ENCODE measurements at regions not wholly inside any gene's neighbourhood (a gene's known extent, or its start where the extent isn't known, plus 50 kb on each side); places are given as distances from the start of the nearest gene placed in this dataset.

DNA sequence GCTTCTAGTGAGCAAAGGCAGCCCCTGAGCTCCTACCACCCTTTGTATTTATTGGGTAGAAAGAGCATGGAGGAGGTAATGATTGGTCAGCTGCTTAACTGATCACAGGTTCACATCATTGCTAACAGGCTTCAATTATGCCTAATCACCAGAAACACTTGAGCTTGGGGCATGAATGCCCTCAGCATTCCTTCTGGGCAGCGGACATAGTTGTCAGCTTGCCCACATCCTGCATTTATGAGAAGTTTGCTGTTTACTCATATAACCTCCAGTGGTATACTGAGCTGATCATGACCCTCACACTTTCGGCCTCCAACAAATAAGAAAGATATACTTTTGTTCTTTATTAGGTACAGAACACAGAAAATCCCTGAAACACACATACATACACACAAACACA lies 140.3 kb upstream of the ODAD2 start:
- ChIA-PET POLR2A (no interaction called here), CTCF (interaction anchor here (0.6 kb wide), 1 partner anchor 184 kb away, joined by 3 read pairs; no protein-coding TSS in a partner anchor)
- Histone ChIP-seq H3K4me1 (ENCODE audit: control insufficient read depth, insufficient read depth, low read length) (no peaks in the 10 kb centered on the region), H3K27ac (ENCODE audit: extremely low read depth, low read depth, low read length) (no peak overlapping the region), H3K36me3 (ENCODE audit: control insufficient read depth in 2 of 2, insufficient read depth in 1 of 2, low read length in 2 of 2) (no peaks in the 10 kb centered on the region), H3K9me3 (ENCODE audit: control insufficient read depth, insufficient read depth, low read depth, low read length) (no peaks in the 10 kb centered on the region), H3K4me3 (ENCODE audit: low read depth, low read length) (no peak overlapping the region)
- no peak for TF ChIP-seq KLF10 (tag by site-specific recombination; IDR thresholded peaks at IDR 0.05)
- TF ChIP-seq WT1 (tag by site-specific recombination; IDR thresholded peaks at IDR 0.05) = no peak
- TF ChIP-seq, protein P1, sequence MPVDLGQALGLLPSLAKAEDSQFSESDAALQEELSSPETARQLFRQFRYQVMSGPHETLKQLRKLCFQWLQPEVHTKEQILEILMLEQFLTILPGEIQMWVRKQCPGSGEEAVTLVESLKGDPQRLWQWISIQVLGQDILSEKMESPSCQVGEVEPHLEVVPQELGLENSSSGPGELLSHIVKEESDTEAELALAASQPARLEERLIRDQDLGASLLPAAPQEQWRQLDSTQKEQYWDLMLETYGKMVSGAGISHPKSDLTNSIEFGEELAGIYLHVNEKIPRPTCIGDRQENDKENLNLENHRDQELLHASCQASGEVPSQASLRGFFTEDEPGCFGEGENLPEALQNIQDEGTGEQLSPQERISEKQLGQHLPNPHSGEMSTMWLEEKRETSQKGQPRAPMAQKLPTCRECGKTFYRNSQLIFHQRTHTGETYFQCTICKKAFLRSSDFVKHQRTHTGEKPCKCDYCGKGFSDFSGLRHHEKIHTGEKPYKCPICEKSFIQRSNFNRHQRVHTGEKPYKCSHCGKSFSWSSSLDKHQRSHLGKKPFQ (tag by site-specific recombination; IDR thresholded peaks at IDR 0.05) = no peak
- TF ChIP-seq ZBTB21 (tag by site-specific recombination; IDR thresholded peaks at IDR 0.05) = no peak
- no peak for TF ChIP-seq ZNF266 (tag by site-specific recombination; IDR thresholded peaks at IDR 0.05; ENCODE audit: low read depth)
- no peak for TF ChIP-seq ZNF324 (tag by site-specific recombination; IDR thresholded peaks at IDR 0.05)
- no peak for TF ChIP-seq ZFP37 (tag by site-specific recombination; IDR thresholded peaks at IDR 0.05)
- TF ChIP-seq, protein P2, sequence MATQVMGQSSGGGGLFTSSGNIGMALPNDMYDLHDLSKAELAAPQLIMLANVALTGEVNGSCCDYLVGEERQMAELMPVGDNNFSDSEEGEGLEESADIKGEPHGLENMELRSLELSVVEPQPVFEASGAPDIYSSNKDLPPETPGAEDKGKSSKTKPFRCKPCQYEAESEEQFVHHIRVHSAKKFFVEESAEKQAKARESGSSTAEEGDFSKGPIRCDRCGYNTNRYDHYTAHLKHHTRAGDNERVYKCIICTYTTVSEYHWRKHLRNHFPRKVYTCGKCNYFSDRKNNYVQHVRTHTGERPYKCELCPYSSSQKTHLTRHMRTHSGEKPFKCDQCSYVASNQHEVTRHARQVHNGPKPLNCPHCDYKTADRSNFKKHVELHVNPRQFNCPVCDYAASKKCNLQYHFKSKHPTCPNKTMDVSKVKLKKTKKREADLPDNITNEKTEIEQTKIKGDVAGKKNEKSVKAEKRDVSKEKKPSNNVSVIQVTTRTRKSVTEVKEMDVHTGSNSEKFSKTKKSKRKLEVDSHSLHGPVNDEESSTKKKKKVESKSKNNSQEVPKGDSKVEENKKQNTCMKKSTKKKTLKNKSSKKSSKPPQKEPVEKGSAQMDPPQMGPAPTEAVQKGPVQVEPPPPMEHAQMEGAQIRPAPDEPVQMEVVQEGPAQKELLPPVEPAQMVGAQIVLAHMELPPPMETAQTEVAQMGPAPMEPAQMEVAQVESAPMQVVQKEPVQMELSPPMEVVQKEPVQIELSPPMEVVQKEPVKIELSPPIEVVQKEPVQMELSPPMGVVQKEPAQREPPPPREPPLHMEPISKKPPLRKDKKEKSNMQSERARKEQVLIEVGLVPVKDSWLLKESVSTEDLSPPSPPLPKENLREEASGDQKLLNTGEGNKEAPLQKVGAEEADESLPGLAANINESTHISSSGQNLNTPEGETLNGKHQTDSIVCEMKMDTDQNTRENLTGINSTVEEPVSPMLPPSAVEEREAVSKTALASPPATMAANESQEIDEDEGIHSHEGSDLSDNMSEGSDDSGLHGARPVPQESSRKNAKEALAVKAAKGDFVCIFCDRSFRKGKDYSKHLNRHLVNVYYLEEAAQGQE (tag by site-specific recombination; IDR thresholded peaks at IDR 0.05) = no peak
- TF ChIP-seq TRIM28 (IDR thresholded peaks at IDR 0.05; ENCODE audit: borderline replicate concordance, low read length) = no peak
- TF ChIP-seq TCF7L2 (IDR thresholded peaks at IDR 0.05; ENCODE audit: borderline replicate concordance, low read depth, low read length) = no peak
- TF ChIP-seq ZNF629 (tag by site-specific recombination; IDR thresholded peaks at IDR 0.05) = no peak
- no peak for TF ChIP-seq ZNF777 (tag by site-specific recombination; IDR thresholded peaks at IDR 0.05; ENCODE audit: borderline replicate concordance)
- no peak for TF ChIP-seq KLF9 (tag by site-specific recombination; IDR thresholded peaks at IDR 0.05; ENCODE audit: low read depth)
- TF ChIP-seq ZBTB17 (tag by site-specific recombination; IDR thresholded peaks at IDR 0.05) = no peak

DNA sequence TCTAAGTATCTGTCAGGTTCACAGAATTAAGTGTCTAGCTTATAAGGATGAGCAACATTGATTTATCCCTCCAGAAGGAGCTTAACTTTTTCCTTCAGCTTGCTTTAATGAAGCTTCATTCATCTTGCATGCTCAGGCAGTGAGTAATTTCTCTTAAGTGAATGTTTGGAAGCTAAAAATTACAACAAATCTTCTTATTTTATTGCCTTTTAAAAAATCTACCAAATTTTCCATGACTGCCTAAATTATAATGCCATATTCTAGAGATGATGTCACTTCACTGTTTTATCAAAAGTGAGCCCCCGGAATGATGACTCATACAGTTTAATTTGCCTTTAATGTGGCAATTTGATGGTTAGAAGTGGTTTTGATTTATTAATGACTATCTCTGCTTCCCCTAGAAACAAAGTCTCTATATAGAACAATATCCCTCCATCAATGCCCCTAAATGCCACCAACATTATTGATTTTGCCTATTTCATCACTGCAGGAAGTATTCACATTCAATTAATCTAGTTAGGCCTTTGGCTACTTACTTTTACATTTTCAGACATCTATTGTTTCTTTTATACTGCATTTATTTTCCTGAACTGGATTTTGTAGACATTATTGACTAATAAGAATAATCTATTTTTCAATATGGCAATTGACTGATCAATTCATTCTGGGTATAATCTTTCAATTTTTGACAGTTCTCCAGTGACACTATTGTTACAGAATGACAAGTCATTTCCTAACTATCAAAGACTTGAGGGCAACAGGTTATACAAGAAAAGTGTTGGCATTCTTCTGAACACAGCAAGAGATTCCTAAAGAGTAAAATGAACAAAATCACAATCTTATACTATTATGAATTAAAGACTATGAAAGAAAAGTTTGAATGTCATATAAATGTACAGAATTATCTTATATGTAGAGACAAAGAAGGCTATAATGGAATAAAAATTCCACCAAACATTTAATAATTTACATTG lies 139.3 kb upstream of the ODAD2 start:
- H3K36me3 ChIP-seq (ENCODE audit: control insufficient read depth in 2 of 2, insufficient read depth in 1 of 2, low read length in 2 of 2) = no peaks in the 10 kb centered on the region
- no peaks in the 10 kb centered on the region for H3K4me1 ChIP-seq (ENCODE audit: control insufficient read depth, insufficient read depth, low read length)
- H3K4me3 ChIP-seq (ENCODE audit: low read depth, low read length) = no peak overlapping the region
- no peak for TF ChIP-seq REPIN1 (tag by site-specific recombination; IDR thresholded peaks at IDR 0.05; ENCODE audit: low read depth)
- TF ChIP-seq, protein P3, sequence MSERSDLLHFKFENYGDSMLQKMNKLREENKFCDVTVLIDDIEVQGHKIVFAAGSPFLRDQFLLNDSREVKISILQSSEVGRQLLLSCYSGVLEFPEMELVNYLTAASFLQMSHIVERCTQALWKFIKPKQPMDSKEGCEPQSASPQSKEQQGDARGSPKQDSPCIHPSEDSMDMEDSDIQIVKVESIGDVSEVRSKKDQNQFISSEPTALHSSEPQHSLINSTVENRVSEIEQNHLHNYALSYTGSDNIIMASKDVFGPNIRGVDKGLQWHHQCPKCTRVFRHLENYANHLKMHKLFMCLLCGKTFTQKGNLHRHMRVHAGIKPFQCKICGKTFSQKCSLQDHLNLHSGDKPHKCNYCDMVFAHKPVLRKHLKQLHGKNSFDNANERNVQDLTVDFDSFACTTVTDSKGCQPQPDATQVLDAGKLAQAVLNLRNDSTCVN (tag by site-specific recombination; optimal IDR thresholded peaks at IDR 0.05) = no peak
- TF ChIP-seq, protein P4, sequence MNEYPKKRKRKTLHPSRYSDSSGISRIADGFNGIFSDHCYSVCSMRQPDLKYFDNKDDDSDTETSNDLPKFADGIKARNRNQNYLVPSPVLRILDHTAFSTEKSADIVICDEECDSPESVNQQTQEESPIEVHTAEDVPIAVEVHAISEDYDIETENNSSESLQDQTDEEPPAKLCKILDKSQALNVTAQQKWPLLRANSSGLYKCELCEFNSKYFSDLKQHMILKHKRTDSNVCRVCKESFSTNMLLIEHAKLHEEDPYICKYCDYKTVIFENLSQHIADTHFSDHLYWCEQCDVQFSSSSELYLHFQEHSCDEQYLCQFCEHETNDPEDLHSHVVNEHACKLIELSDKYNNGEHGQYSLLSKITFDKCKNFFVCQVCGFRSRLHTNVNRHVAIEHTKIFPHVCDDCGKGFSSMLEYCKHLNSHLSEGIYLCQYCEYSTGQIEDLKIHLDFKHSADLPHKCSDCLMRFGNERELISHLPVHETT (tag by site-specific recombination; IDR thresholded peaks at IDR 0.05) = no peak
- TF ChIP-seq, protein P5, sequence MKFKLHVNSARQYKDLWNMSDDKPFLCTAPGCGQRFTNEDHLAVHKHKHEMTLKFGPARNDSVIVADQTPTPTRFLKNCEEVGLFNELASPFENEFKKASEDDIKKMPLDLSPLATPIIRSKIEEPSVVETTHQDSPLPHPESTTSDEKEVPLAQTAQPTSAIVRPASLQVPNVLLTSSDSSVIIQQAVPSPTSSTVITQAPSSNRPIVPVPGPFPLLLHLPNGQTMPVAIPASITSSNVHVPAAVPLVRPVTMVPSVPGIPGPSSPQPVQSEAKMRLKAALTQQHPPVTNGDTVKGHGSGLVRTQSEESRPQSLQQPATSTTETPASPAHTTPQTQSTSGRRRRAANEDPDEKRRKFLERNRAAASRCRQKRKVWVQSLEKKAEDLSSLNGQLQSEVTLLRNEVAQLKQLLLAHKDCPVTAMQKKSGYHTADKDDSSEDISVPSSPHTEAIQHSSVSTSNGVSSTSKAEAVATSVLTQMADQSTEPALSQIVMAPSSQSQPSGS (tag by site-specific recombination; IDR thresholded peaks at IDR 0.05; ENCODE audit: low read depth) = 0 out of 2 replicates have a peak, but pooled peaks have one; percentile 43
- CTCF ChIA-PET = interaction anchor here (0.6 kb wide), 1 partner anchor 183 kb away, joined by 3 read pairs; no protein-coding TSS in a partner anchor
- H3K27ac ChIP-seq (ENCODE audit: extremely low read depth, low read depth, low read length) = no peak overlapping the region
- H3K9me3 ChIP-seq (ENCODE audit: control insufficient read depth, insufficient read depth, low read depth, low read length) = no peaks in the 10 kb centered on the region
- POLR2A ChIA-PET = no interaction called here
